HCT116 (cell line): ENCODE measurements at regions not wholly inside any gene's neighbourhood (a gene's known extent, or its start where the extent isn't known, plus 50 kb on each side); places are given as distances from the start of the nearest gene placed in this dataset.

Experiments used
- ATAC-seq: fragments of 200-7000 bp; cut with Tn5 transposase; 2 replicates; pipeline ENCODE4 v1.9.1; 2020; ENCODE audit warnings: mild to moderate bottlenecking, moderate library complexity
- BruUV-seq: library from RNA; stranded (reverse); fragments of 400-500 nt; replicated peaks from 2 replicates; lab custom pipeline; 2021; lab: Mats Ljungman, UMichigan
- CTCF ChIA-PET: fragments of 300-600 bp; sonication (Branson Sonifier 250); formaldehyde crosslinking; loops from one replicate; lab custom pipeline; 2021; ENCODE audit warnings: antibody characterized with exemption; lab: Charles Lee
- POLR2A ChIA-PET: fragments of 300-600, 350-600 bp; sonication (Branson Sonifier 250); formaldehyde crosslinking; loops from one replicate; lab custom pipeline; 2021; ENCODE audit warnings: antibody characterized with exemption; lab: Charles Lee
- RAD21 ChIA-PET, 2 experiments: fragments of 300-600 bp; sonication (Branson Sonifier 250); formaldehyde crosslinking; loops; one replicate each; lab custom pipeline; 2023; ENCODE audit warnings: low total read pairs in 2 of 2; ENCODE audit not compliant: uncharacterized antibody in 2 of 2, unreplicated experiment in 2 of 2, low non-redundant PET in 1 of 2; lab: Charles Lee
- DNase-seq: peaks from one replicate; pipeline ENCODE4 v3.0.0-alpha.2; 2010; ENCODE audit warnings: low read depth, low spot score
- H2AFZ ChIP-seq: fragments of 200-600 bp; shearing (Covaris generic), sonication (generic); 2 replicates; pipeline ENCODE4 v1.6.1; 2017; ENCODE audit warnings: low read depth, mixed run types, mixed read lengths, antibody characterized with exemption, low read length; ENCODE audit not compliant: poor library complexity, severe bottlenecking
- H3K27ac ChIP-seq: 2 replicates; pipeline ENCODE4 v1.5.1; 2012; ENCODE audit warnings: low read depth, low read length
- H3K27me3 ChIP-seq: fragments of 200-600 bp; sonication (generic); 2 replicates; pipeline ENCODE4 v1.6.1; 2016; ENCODE audit warnings: mixed run types, low read length, mixed read lengths; ENCODE audit not compliant: insufficient read depth
- H3K36me3 ChIP-seq, 2 experiments: fragments of 200-500 bp in 1 of 2; fragments of 200-600 bp in 1 of 2; sonication (Bioruptor generic) in 1 of 2; sonication (generic) in 1 of 2; 2 replicates each; pipeline versions ENCODE4 v1.5.1 to v1.6.1; 2014 to 2016; ENCODE audit warnings: low read length in 2 of 2, inconsistent platforms in 1 of 2, mixed read lengths in 1 of 2, mixed run types in 1 of 2; ENCODE audit not compliant: insufficient read depth in 2 of 2, control insufficient read depth in 1 of 2
- H3K4me1 ChIP-seq, 2 experiments: fragments of 200-600 bp in 1 of 2; sonication (generic) in 1 of 2; 2 replicates each; pipeline versions ENCODE4 v1.5.1 to v1.6.1; 2012 to 2017; ENCODE audit warnings: low read length in 2 of 2, inconsistent platforms in 1 of 2, mild to moderate bottlenecking in 1 of 2, mixed read lengths in 1 of 2, mixed run types in 1 of 2, moderate library complexity in 1 of 2; ENCODE audit not compliant: insufficient read depth in 2 of 2, control insufficient read depth in 1 of 2
- H3K4me2 ChIP-seq: fragments of 200-600 bp; sonication (generic); 2 replicates; pipeline ENCODE4 v1.6.1; 2017; ENCODE audit warnings: mixed run types, low read length, mixed read lengths
- H3K4me3 ChIP-seq, 2 experiments: fragments of 200-600 bp in 1 of 2; sonication (generic) in 1 of 2; replicated peaks in 1 of 2; 2 replicates each; pipeline ENCODE4 v1.5.1; 2011 to 2016; ENCODE audit warnings: low read length in 2 of 2, control low read depth in 1 of 2, low read depth in 1 of 2, mild to moderate bottlenecking in 1 of 2, mixed read lengths in 1 of 2, mixed run types in 1 of 2
- H3K79me2 ChIP-seq: fragments of 200-600 bp; sonication (generic); 2 replicates; pipeline ENCODE4 v1.6.1; 2017; ENCODE audit warnings: mild to moderate bottlenecking, mixed run types, low read length, moderate library complexity, mixed read lengths; ENCODE audit not compliant: insufficient read depth
- H3K9ac ChIP-seq: fragments of 200-600 bp; sonication (generic); 2 replicates; pipeline ENCODE4 v1.6.1; 2016; ENCODE audit warnings: low read length, mixed read lengths
- H3K9me2 ChIP-seq: fragments of 200-600 bp; sonication (generic), shearing (Covaris generic); 2 replicates; pipeline ENCODE4 v1.6.1; 2017; ENCODE audit warnings: mixed run types, mild to moderate bottlenecking, moderate library complexity; ENCODE audit not compliant: insufficient read depth
- H3K9me3 ChIP-seq, 2 experiments: fragments of 200-500 bp in 1 of 2; fragments of 200-600 bp in 1 of 2; sonication (Bioruptor generic) in 1 of 2; sonication (generic) in 1 of 2; 2 replicates each; pipeline ENCODE4 v1.6.1; 2014 to 2017; ENCODE audit warnings: low read length in 2 of 2, mixed read lengths in 2 of 2, inconsistent platforms in 1 of 2, low read depth in 1 of 2, mild to moderate bottlenecking in 1 of 2, mixed run types in 1 of 2, moderate library complexity in 1 of 2; ENCODE audit not compliant: control insufficient read depth in 1 of 2, insufficient read depth in 1 of 2
- H4K20me1 ChIP-seq: fragments of 200-600 bp; sonication (generic), shearing (Covaris generic); 2 replicates; pipeline ENCODE4 v1.6.1; 2017; ENCODE audit warnings: mixed run types, mild to moderate bottlenecking, moderate library complexity; ENCODE audit not compliant: insufficient read depth
- CBX3 ChIP-seq: IDR thresholded peaks from 2 replicates; pipeline ENCODE4 v1.6.1; 2012; ENCODE audit warnings: low read depth
- EGR1 ChIP-seq: IDR thresholded peaks from 2 replicates; pipeline ENCODE4 v1.6.1; 2012; ENCODE audit warnings: low read depth
- ELF1 ChIP-seq: IDR thresholded peaks from 2 replicates; pipeline ENCODE4 v1.6.1; 2012; ENCODE audit warnings: low read depth, borderline replicate concordance
- JUND ChIP-seq: IDR thresholded peaks from 2 replicates; pipeline ENCODE4 v1.6.1; 2012
- MAX ChIP-seq: IDR thresholded peaks from 2 replicates; pipeline ENCODE4 v1.6.1; 2012
- POLR2A ChIP-seq: IDR thresholded peaks from 2 replicates; pipeline ENCODE4 v1.7.0; 2011; ENCODE audit warnings: borderline replicate concordance; ENCODE audit not compliant: insufficient read depth, insufficient read length; ENCODE audit errors: extremely low read depth
- RAD21 ChIP-seq: IDR thresholded peaks from 2 replicates; pipeline ENCODE4 v1.6.1; 2012; ENCODE audit warnings: low read depth, mild to moderate bottlenecking
- REST ChIP-seq: IDR thresholded peaks from 2 replicates; pipeline ENCODE4 v1.6.1; 2012; ENCODE audit warnings: low read depth
- SRF ChIP-seq: IDR thresholded peaks from 2 replicates; pipeline ENCODE4 v1.6.1; 2012; ENCODE audit warnings: low read depth
- ZFX ChIP-seq: fragments of 450-650 bp; IDR thresholded peaks from 2 replicates; pipeline ENCODE4 v1.6.1; 2017
- intact Hi-C: fragments of 100-400 bp; cut with micrococcal nuclease; formaldehyde crosslinking; loops from 2 replicates; pipeline ENCODE4 v1.10.0; 2022

- TF ChIP-seq MAX (no peak), SRF (no peak), EGR1 (no peak), ZFX (no peak), RAD21 (no peak), REST (no peak), JUND (no peak), ELF1 (no peak), POLR2A (no peak), CBX3 (no peak)
- no peak for ATAC-seq
- Histone ChIP-seq H3K4me3 (no peak overlapping the region), H3K9me3 (peaks cover 0 to 6% of the 10 kb centered on the region in 2 experiments; a peak in 2 of 4 replicates), H3K79me2 (no peaks in the 10 kb centered on the region), H3K9me2 (no peaks in the 10 kb centered on the region), H3K27ac (no peak overlapping the region), H3K27me3 (no peaks in the 10 kb centered on the region), H2AFZ (no peak overlapping the region), H3K9ac (no peak overlapping the region), H4K20me1 (no peaks in the 10 kb centered on the region), H3K4me1 (no peaks in the 10 kb centered on the region), H3K36me3 (no peaks in the 10 kb centered on the region), H3K4me2 (no peak overlapping the region)
- ChIA-PET POLR2A (no interaction called here), RAD21 (no interaction called here), CTCF (no interaction called here)
- intact Hi-C loops: no loop called here
- DNase-seq: no peak
- no TSS peak for BruUV-seq
These were observed 1155.2 kb upstream of the AUTS2 start for GRCh38 chr7:68442931-68443631.
